Astrocyte (in vitro differentiated cells and primary cell): ENCODE measurements at regions not wholly inside any gene's neighbourhood (a gene's known extent, or its start where the extent isn't known, plus 50 kb on each side); places are given as distances from the start of the nearest gene placed in this dataset.

Source experiments
- DNase-seq: peaks from one replicate; pipeline ENCODE4 v3.0.0-alpha.2; 2010; ENCODE audit warnings: low read depth
- FAIRE-seq: peaks from 2 replicates; lab custom pipeline; 2011; peaks lifted over from hg19 to GRCh38; lab: Jason Lieb, UNC
- H2AFZ ChIP-seq: 2 replicates; pipeline ENCODE4 v1.6.0; 2012; ENCODE audit warnings: low read depth, low read length, inconsistent platforms
- H3K27ac ChIP-seq: 2 replicates; pipeline ENCODE4 v1.5.1; 2011; ENCODE audit warnings: low read depth, low read length, inconsistent platforms
- H3K27me3 ChIP-seq: 2 replicates; pipeline ENCODE4 v1.6.0; 2011; ENCODE audit warnings: low read length, inconsistent platforms; ENCODE audit not compliant: insufficient read depth
- H3K36me3 ChIP-seq: 2 replicates; pipeline ENCODE4 v1.5.1; 2011; ENCODE audit warnings: low read length, inconsistent platforms; ENCODE audit not compliant: insufficient read depth
- H3K4me1 ChIP-seq: 2 replicates; pipeline ENCODE4 v1.5.1; 2011; ENCODE audit warnings: low read length, inconsistent platforms; ENCODE audit not compliant: insufficient read depth
- H3K4me2 ChIP-seq: 2 replicates; pipeline ENCODE4 v1.6.0; 2012; ENCODE audit warnings: low read length, inconsistent platforms
- H3K4me3 ChIP-seq: 2 replicates; pipeline ENCODE4 v1.5.1; 2011; ENCODE audit warnings: low read depth, mild to moderate bottlenecking, low read length, inconsistent platforms; ENCODE audit not compliant: insufficient read depth
- H3K79me2 ChIP-seq: 2 replicates; pipeline ENCODE4 v1.6.0; 2012; ENCODE audit warnings: mild to moderate bottlenecking, low read length, inconsistent platforms; ENCODE audit not compliant: insufficient read depth
- H3K9ac ChIP-seq: 2 replicates; pipeline ENCODE4 v1.6.0; 2012; ENCODE audit warnings: mild to moderate bottlenecking, low read length, inconsistent platforms
- H3K9me3 ChIP-seq: 2 replicates; pipeline ENCODE4 v1.5.1; 2012; ENCODE audit warnings: low read depth, mild to moderate bottlenecking, low read length, inconsistent platforms; ENCODE audit not compliant: insufficient read depth
- H4K20me1 ChIP-seq: 2 replicates; pipeline ENCODE4 v1.6.0; 2012; ENCODE audit warnings: low read length, inconsistent platforms; ENCODE audit not compliant: insufficient read depth
- H3K27ac Mint-ChIP-seq: one replicate; pipeline ENCODE4 v1.8.0; 2021; ENCODE audit warnings: mild to moderate bottlenecking, mixed read lengths; ENCODE audit not compliant: unreplicated experiment
- H3K27me3 Mint-ChIP-seq: one replicate; pipeline ENCODE4 v1.8.0; 2021; ENCODE audit warnings: low read depth, mixed read lengths; ENCODE audit not compliant: unreplicated experiment
- H3K36me3 Mint-ChIP-seq: one replicate; pipeline ENCODE4 v1.8.0; 2021; ENCODE audit warnings: low read depth, mixed read lengths; ENCODE audit not compliant: unreplicated experiment
- H3K4me1 Mint-ChIP-seq: one replicate; pipeline ENCODE4 v1.8.0; 2021; ENCODE audit warnings: low read depth, mixed read lengths; ENCODE audit not compliant: unreplicated experiment
- H3K4me3 Mint-ChIP-seq: one replicate; pipeline ENCODE4 v1.8.0; 2021; ENCODE audit warnings: mild to moderate bottlenecking, moderate library complexity, mixed read lengths; ENCODE audit not compliant: unreplicated experiment
- H3K9me3 Mint-ChIP-seq: one replicate; pipeline ENCODE4 v1.8.0; 2021; ENCODE audit warnings: mild to moderate bottlenecking, mixed read lengths; ENCODE audit not compliant: unreplicated experiment
- EZH2 ChIP-seq: IDR thresholded peaks from 2 replicates; pipeline ENCODE4 v1.6.1; 2012; ENCODE audit warnings: mild to moderate bottlenecking, low read length, inconsistent platforms; ENCODE audit not compliant: insufficient read depth
- TF ChIP-seq, protein P1 (sequence below): IDR thresholded peaks from 2 replicates; pipeline ENCODE4 v1.5.1; 2011; ENCODE audit warnings: low read depth, mild to moderate bottlenecking, inconsistent platforms, low read length, moderate library complexity; ENCODE audit not compliant: insufficient read depth

DNA sequence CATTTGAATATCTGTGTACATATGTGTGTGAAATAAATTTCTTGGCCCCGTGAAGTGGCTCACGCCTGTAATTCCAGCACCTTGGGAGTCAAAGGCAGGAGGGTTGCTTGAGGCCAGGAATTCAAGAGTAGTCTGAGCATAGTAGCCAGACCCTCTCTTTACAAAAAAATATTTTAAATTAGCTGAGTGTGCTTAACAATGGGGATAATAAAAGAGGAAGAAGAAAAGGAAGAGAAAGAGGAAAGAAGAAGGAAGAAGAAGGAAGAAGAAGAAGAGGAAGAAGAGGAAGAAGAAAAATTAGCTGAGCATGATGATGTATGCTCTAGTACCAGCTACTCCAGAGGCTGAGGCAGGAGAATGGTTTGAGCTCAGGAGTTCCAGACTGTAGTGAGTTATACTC is 52.1 kb upstream of the XPO1 start:
- Histone ChIP-seq H3K27ac (no peak overlapping the region), H2AFZ (no peak overlapping the region), H3K79me2 (no peaks in the 10 kb centered on the region), H3K36me3 (no peaks in the 10 kb centered on the region), H3K4me1 (no peaks in the 10 kb centered on the region), H3K4me2 (no peak overlapping the region), H3K4me3 (no peak overlapping the region), H4K20me1 (no peaks in the 10 kb centered on the region), H3K27me3 (no peaks in the 10 kb centered on the region), H3K9ac (no peak overlapping the region), H3K9me3 (no peaks in the 10 kb centered on the region)
- Mint-ChIP-seq H3K36me3 (peaks cover 3% of the 10 kb centered on the region), H3K4me1 (no peaks in the 10 kb centered on the region), H3K27ac (no peak overlapping the region), H3K4me3 (no peak overlapping the region), H3K9me3 (peaks cover 9% of the 10 kb centered on the region), H3K27me3 (no peaks in the 10 kb centered on the region)
- DNase-seq (no peak), FAIRE-seq (no peak)
- no peak for TF ChIP-seq EZH2
- TF ChIP-seq, protein P1, sequence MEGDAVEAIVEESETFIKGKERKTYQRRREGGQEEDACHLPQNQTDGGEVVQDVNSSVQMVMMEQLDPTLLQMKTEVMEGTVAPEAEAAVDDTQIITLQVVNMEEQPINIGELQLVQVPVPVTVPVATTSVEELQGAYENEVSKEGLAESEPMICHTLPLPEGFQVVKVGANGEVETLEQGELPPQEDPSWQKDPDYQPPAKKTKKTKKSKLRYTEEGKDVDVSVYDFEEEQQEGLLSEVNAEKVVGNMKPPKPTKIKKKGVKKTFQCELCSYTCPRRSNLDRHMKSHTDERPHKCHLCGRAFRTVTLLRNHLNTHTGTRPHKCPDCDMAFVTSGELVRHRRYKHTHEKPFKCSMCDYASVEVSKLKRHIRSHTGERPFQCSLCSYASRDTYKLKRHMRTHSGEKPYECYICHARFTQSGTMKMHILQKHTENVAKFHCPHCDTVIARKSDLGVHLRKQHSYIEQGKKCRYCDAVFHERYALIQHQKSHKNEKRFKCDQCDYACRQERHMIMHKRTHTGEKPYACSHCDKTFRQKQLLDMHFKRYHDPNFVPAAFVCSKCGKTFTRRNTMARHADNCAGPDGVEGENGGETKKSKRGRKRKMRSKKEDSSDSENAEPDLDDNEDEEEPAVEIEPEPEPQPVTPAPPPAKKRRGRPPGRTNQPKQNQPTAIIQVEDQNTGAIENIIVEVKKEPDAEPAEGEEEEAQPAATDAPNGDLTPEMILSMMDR: no peak

DNA sequence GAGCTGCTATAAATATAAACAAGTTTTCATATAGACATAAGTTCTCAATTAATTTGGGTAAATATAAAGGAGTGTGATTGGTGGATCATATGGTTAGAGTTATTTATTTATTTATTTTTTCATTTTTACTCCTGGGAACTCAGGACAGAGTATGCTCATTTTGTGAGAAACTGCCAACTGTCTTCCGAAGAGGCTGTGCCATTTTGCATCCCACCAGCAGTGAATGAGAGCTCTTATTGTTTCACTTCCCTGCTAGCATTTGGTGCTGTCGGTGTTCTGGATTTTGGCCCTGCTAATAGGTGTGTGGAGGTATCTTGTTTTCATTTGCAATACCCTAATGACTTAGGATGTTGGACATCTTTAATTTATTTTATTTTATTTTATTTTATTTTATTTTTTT is 50.4 kb upstream of the XPO1 start:
- FAIRE-seq: no peak

More for the DNA sequence above, 50.4 kb upstream of the XPO1 start:
- Histone ChIP-seq H3K27ac (no peak overlapping the region), H3K9ac (no peak overlapping the region), H2AFZ (no peak overlapping the region), H3K27me3 (no peaks in the 10 kb centered on the region), H3K9me3 (no peaks in the 10 kb centered on the region), H3K79me2 (no peaks in the 10 kb centered on the region), H4K20me1 (no peaks in the 10 kb centered on the region), H3K4me1 (no peaks in the 10 kb centered on the region), H3K36me3 (no peaks in the 10 kb centered on the region), H3K4me3 (no peak overlapping the region), H3K4me2 (no peak overlapping the region)
- Mint-ChIP-seq H3K4me1 (no peaks in the 10 kb centered on the region), H3K27me3 (no peaks in the 10 kb centered on the region), H3K9me3 (peaks cover 7% of the 10 kb centered on the region), H3K4me3 (no peak overlapping the region), H3K27ac (no peak overlapping the region), H3K36me3 (peaks cover 3% of the 10 kb centered on the region)
- no peak for TF ChIP-seq EZH2
- TF ChIP-seq, protein P1: no peak
- no peak for DNase-seq
